ENCODE measurements at regions not wholly inside any gene's neighbourhood (a gene's known extent, or its start where the extent isn't known, plus 50 kb on each side); places are given as distances from the start of the nearest gene placed in this dataset.

DNA sequence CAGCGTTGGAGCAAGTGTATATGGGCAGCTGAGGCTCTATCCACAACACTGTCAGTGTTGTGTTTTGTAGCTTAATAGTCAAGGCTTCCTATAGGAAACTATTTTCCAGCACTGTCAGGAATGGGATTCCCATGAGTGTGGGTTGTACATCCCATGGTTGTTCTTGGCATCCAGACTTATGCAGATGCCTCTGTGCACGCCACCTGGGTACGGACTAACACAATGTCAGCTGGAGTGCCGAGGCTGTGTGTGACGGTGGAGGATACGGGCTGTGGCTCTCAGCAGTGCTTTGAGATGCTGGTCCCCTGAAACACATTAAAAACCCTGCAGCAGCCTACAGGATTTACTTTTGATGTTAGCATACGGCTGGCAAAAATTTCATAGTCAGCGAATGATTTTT lies 350.0 kb downstream of the ACTR3B start:
- no peak for TF ChIP-seq EZH2 (IDR thresholded peaks at IDR 0.05; ENCODE audit: insufficient read depth, poor library complexity, severe bottlenecking)
- TF ChIP-seq EZH2phosphoT487 (IDR thresholded peaks at IDR 0.05; ENCODE audit: insufficient read depth, low read depth): no peak
